ENCODE measurements at regions not wholly inside any gene's neighbourhood (a gene's known extent, or its start where the extent isn't known, plus 50 kb on each side); places are given as distances from the start of the nearest gene placed in this dataset.

DNA sequence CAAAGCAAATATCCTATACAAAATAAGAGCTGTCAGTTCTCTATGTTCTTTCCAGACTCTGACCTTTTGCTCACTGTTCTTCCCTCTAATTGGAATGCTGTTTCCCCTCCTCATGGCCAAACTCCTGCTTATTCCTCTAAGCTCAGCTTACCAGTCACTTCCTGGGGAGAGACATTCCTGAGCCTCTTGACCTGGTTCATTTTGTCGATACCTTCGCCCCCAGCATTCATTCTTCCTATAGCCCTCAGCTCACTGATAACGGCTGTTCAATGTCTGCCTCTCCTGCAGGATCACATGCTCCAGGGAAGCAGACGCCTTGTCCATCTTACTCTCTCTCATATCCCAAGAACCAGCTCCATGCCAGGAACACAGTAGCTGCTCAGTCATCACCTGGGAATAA is 431.0 kb downstream of the MED13L start:
- TF ChIP-seq, protein P1, sequence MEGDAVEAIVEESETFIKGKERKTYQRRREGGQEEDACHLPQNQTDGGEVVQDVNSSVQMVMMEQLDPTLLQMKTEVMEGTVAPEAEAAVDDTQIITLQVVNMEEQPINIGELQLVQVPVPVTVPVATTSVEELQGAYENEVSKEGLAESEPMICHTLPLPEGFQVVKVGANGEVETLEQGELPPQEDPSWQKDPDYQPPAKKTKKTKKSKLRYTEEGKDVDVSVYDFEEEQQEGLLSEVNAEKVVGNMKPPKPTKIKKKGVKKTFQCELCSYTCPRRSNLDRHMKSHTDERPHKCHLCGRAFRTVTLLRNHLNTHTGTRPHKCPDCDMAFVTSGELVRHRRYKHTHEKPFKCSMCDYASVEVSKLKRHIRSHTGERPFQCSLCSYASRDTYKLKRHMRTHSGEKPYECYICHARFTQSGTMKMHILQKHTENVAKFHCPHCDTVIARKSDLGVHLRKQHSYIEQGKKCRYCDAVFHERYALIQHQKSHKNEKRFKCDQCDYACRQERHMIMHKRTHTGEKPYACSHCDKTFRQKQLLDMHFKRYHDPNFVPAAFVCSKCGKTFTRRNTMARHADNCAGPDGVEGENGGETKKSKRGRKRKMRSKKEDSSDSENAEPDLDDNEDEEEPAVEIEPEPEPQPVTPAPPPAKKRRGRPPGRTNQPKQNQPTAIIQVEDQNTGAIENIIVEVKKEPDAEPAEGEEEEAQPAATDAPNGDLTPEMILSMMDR (IDR thresholded peaks at IDR 0.05) = no peak
- DNase-seq (ENCODE audit: low spot score) = no peak
- Histone ChIP-seq H3K27ac (no peak overlapping the region), H3K4me3 (no peak overlapping the region)

DNA sequence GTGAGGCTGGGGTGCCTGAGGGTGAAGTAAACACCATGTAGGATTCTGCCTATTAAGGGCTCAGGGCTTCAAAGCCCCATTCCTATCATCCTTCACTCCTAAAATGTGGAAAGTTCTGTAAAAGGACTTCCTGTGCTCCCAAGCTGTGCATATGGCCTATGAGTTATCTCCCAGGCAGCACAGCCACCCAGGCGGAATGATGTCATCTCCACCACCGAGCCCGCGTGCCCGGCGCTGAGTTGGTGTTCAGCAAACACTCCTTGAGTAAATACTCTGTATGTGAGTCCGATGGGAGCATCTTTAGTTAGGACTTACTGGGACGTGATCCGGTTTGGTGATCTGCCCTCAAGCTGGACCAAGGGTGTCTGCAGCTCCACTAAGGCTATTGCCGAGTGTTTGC is 437.3 kb downstream of the MED13L start:
- DNase-seq (ENCODE audit: low spot score) = no peak
- Histone ChIP-seq H3K27ac (no peak overlapping the region), H3K4me3 (no peak overlapping the region)
- TF ChIP-seq, protein P1 (IDR thresholded peaks at IDR 0.05) = no peak

DNA sequence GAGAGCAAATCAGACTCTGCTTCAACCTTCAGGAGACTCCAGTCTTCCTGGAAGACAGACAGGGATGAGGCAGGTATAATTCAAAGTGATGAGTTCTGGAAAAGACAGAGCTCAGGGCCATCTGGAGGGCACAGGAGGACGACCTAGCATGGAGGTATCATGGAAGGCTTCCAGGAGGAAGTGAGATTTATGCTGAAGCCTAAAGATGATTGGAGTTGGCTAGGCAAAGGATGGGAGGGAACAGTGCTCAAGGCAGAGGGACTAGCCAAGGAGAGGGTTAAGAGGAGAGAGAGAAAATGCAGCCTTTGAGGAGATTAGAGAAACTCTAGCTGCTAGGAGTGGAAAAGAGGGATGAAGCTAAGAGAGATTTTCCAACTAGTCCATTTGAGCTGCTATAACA is 438.5 kb downstream of the MED13L start:
- TF ChIP-seq, protein P1 (IDR thresholded peaks at IDR 0.05) = no peak
- no peak overlapping the region for H3K4me3 ChIP-seq
- H3K27ac ChIP-seq = no peak overlapping the region
- DNase-seq (ENCODE audit: low spot score) = no peak

DNA sequence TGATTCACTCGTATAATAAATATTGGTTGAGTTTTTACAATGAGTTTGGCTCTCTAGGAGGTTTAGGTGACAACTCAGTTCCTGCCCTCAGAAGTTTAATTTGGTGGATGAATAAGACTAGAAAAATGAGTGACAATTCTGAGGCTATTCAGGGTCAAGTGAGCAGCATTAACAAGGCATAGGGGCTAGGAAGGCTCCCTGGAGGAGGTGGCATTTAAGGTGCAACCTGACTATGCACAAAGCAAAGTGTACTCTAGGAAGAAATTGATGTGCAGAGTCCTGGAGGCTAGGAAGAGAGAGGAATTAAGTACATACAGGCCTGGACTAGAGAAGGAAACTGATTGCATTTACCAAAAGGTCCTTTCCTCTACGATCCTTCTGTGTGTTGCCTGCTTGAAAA is 440.3 kb downstream of the MED13L start:
- Histone ChIP-seq H3K27ac (no peak overlapping the region), H3K4me3 (no peak overlapping the region)
- TF ChIP-seq, protein P1 (IDR thresholded peaks at IDR 0.05) = no peak
- no peak for DNase-seq (ENCODE audit: low spot score)

- TF ChIP-seq, protein P1 (IDR thresholded peaks at IDR 0.05) = no peak
- Histone ChIP-seq H3K27ac (no peak overlapping the region), H3K4me3 (no peak overlapping the region)
- no peak for DNase-seq (ENCODE audit: low spot score)
These were observed 442.0 kb downstream of the MED13L start for GRCh38 chr12:115835445-115835844.

- Histone ChIP-seq H3K27ac (no peak overlapping the region), H3K4me3 (no peak overlapping the region)
- DNase-seq (ENCODE audit: low spot score) = no peak
- TF ChIP-seq, protein P1 (IDR thresholded peaks at IDR 0.05) = no peak
These were observed 443.8 kb downstream of the MED13L start for GRCh38 chr12:115833704-115834103.

DNA sequence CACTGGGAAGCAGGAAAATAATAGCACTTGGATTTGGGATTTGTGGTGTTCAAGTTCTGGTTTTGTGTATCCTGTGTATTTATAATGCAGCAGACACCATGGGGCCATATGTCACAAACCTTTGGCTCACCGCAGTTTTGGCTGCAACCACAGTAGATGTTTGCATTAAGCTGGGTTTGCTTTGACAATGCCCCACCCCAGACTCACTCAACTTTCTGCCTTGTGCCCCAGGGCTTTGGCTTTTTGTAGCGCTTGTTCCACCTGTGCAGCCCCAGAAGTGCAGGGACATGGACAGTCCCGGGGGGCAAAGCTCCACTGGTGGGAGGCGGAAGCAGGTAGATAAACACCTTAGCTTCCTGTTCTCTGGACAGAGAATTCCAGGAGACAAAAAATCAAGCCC is 446.9 kb downstream of the MED13L start:
- TF ChIP-seq, protein P1 (IDR thresholded peaks at IDR 0.05) = no peak
- Histone ChIP-seq H3K27ac (no peak overlapping the region), H3K4me3 (no peak overlapping the region)
- no peak for DNase-seq (ENCODE audit: low spot score)

Measured in coronary artery (tissue), 2 donors.